Esophagus squamous epithelium (tissue), 4 donors: ENCODE measurements at regions not wholly inside any gene's neighbourhood (a gene's known extent, or its start where the extent isn't known, plus 50 kb on each side); places are given as distances from the start of the nearest gene placed in this dataset.

Experiments
- POLR2A ChIP-seq, 4 donors: fragments of 450-650 bp; IDR thresholded peaks; one replicate each; pipeline ENCODE4 v1.6.1; 2017; ENCODE audit warnings: antibody characterized with exemption in 4 of 4, mild to moderate bottlenecking in 4 of 4, moderate library complexity in 3 of 4
- TF ChIP-seq, protein P1 (sequence below), 6 experiments: fragments of 450-650 bp in 4 of 6; fragments of 200-600 bp in 2 of 6; sonication (generic) in 2 of 6; IDR thresholded peaks; one replicate each; pipeline ENCODE4 v1.5.1; 2016 to 2019; ENCODE audit warnings: antibody characterized with exemption in 6 of 6, mild to moderate bottlenecking in 4 of 6, moderate library complexity in 4 of 6

DNA sequence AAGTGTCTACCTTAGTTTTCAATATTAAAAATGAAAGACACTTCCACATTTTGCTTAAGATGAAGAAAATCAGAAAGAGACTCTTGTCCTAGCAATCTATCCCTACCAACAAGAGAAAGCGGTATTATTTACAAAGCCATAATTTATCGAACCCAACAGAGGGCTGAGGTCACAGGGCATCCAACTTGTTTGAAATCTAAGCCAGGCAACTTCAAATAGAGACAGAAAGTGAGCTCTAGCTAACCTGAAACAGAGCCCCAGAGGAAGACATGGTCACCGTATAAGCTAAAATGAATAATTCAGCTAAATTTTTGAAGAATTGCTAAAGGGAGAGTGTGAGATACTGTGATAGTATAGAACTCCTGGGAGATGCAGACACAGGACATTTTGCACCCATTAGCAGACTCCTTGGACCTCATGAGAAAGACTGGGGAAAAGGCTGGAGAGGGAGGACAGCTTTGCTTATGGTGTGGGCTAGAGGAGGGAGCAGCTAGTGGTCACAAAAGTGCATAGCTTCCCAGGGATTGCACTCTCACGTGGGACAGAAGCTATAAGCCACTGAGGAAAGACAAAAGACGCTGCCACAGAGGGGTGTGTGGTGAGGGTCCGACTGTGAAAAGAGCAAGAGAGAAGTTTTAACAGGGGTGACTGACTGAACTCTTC lies 624.2 kb upstream of the GRIN3A start:
- TF ChIP-seq, protein P1, sequence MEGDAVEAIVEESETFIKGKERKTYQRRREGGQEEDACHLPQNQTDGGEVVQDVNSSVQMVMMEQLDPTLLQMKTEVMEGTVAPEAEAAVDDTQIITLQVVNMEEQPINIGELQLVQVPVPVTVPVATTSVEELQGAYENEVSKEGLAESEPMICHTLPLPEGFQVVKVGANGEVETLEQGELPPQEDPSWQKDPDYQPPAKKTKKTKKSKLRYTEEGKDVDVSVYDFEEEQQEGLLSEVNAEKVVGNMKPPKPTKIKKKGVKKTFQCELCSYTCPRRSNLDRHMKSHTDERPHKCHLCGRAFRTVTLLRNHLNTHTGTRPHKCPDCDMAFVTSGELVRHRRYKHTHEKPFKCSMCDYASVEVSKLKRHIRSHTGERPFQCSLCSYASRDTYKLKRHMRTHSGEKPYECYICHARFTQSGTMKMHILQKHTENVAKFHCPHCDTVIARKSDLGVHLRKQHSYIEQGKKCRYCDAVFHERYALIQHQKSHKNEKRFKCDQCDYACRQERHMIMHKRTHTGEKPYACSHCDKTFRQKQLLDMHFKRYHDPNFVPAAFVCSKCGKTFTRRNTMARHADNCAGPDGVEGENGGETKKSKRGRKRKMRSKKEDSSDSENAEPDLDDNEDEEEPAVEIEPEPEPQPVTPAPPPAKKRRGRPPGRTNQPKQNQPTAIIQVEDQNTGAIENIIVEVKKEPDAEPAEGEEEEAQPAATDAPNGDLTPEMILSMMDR (IDR thresholded peaks at IDR 0.05), result no peak
- TF ChIP-seq POLR2A (IDR thresholded peaks at IDR 0.05), result no peak
